H1 (cell line): ENCODE measurements at regions not wholly inside any gene's neighbourhood (a gene's known extent, or its start where the extent isn't known, plus 50 kb on each side); places are given as distances from the start of the nearest gene placed in this dataset.

Source experiments
- CEBPB ChIP-seq: IDR thresholded peaks from 2 replicates; pipeline ENCODE4 v1.6.1; 2012; ENCODE audit warnings: low read depth, low read length
- EZH2 ChIP-seq: fragments of 200-600 bp; sonication (generic); IDR thresholded peaks from 2 replicates; pipeline ENCODE4 v1.7.1; 2012; ENCODE audit warnings: low read depth, mild to moderate bottlenecking, moderate library complexity, low read length, inconsistent platforms; ENCODE audit not compliant: severe bottlenecking
- POLR2A ChIP-seq, 2 experiments: IDR thresholded peaks; 1 replicate in 1 of 2; 2 replicates in 1 of 2; pipeline ENCODE4 v1.6.1; 2011; ENCODE audit warnings: low read depth in 2 of 2, low read length in 2 of 2, mild to moderate bottlenecking in 2 of 2; ENCODE audit errors: control extremely low read depth in 1 of 2
- RFX5 ChIP-seq: IDR thresholded peaks from 2 replicates; pipeline ENCODE4 v1.6.1; 2011; ENCODE audit warnings: low read depth, low read length, improper control_type of control experiment, borderline replicate concordance
- SRF ChIP-seq: IDR thresholded peaks from 2 replicates; pipeline ENCODE4 v1.6.1; 2011; ENCODE audit warnings: mild to moderate bottlenecking, low read depth, low read length, moderate library complexity
- TAF7 ChIP-seq: optimal IDR thresholded peaks from 2 replicates; pipeline ENCODE3; 2011; ENCODE audit warnings: low read depth, mild to moderate bottlenecking, inconsistent platforms, low read length, moderate library complexity, borderline replicate concordance
- TF ChIP-seq, protein P1 (sequence below), 3 experiments: IDR thresholded peaks; 1 replicate in 2 of 3; 2 replicates in 1 of 3; pipeline versions ENCODE4 v1.5.1 to v1.6.1; 2011; ENCODE audit warnings: low read length in 3 of 3, mild to moderate bottlenecking in 3 of 3, inconsistent platforms in 2 of 3, low read depth in 1 of 3, moderate library complexity in 1 of 3; ENCODE audit not compliant: insufficient read depth in 1 of 3; ENCODE audit errors: control extremely low read depth in 1 of 3
- TF ChIP-seq, protein P2 (sequence below): IDR thresholded peaks from 2 replicates; pipeline ENCODE4 v1.6.1; 2012; ENCODE audit warnings: inconsistent platforms
- TF ChIP-seq, protein P3 (sequence below): IDR thresholded peaks from 2 replicates; pipeline ENCODE4 v1.6.1; 2011; ENCODE audit warnings: low read depth, mild to moderate bottlenecking, low read length; ENCODE audit not compliant: insufficient read depth

DNA sequence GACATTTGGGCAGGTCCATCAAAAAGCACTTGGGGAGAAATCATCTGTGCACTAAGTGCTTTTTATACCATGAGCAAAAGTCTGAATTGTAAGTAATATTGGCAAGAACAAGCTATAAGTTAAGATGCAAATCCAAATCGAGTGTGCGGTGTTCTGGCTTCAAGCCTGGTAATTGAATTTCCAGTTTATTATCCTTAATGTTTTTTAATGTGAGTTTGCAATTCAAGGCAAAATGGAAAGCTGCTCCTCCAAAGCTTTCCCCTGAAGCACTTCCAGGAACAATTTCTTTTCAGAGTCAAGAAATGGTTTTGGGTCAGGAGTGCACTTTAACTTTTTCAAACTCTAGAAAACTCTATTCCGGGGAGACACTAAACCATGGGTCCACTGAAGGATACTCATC, 445.7 kb downstream of the TOX3 start:
- no peak for TF ChIP-seq POLR2A (IDR thresholded peaks at IDR 0.05; ENCODE audit: control extremely low read depth in 1 of 2, low read depth in 2 of 2, low read length in 2 of 2)
- TF ChIP-seq, protein P1, sequence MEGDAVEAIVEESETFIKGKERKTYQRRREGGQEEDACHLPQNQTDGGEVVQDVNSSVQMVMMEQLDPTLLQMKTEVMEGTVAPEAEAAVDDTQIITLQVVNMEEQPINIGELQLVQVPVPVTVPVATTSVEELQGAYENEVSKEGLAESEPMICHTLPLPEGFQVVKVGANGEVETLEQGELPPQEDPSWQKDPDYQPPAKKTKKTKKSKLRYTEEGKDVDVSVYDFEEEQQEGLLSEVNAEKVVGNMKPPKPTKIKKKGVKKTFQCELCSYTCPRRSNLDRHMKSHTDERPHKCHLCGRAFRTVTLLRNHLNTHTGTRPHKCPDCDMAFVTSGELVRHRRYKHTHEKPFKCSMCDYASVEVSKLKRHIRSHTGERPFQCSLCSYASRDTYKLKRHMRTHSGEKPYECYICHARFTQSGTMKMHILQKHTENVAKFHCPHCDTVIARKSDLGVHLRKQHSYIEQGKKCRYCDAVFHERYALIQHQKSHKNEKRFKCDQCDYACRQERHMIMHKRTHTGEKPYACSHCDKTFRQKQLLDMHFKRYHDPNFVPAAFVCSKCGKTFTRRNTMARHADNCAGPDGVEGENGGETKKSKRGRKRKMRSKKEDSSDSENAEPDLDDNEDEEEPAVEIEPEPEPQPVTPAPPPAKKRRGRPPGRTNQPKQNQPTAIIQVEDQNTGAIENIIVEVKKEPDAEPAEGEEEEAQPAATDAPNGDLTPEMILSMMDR (IDR thresholded peaks at IDR 0.05; ENCODE audit: control extremely low read depth in 1 of 3, insufficient read depth in 1 of 3, low read depth in 1 of 3, low read length in 3 of 3): no peak
- TF ChIP-seq, protein P2, sequence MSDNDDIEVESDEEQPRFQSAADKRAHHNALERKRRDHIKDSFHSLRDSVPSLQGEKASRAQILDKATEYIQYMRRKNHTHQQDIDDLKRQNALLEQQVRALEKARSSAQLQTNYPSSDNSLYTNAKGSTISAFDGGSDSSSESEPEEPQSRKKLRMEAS: no peak
- TF ChIP-seq SRF: no peak
- no peak for TF ChIP-seq EZH2
- TF ChIP-seq CEBPB: no peak
- TF ChIP-seq, protein P3, sequence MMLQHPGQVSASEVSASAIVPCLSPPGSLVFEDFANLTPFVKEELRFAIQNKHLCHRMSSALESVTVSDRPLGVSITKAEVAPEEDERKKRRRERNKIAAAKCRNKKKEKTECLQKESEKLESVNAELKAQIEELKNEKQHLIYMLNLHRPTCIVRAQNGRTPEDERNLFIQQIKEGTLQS: no peak
- TF ChIP-seq RFX5: no peak
- no peak for TF ChIP-seq TAF7
